Endodermal cell (in vitro differentiated cells): ENCODE measurements at regions not wholly inside any gene's neighbourhood (a gene's known extent, or its start where the extent isn't known, plus 50 kb on each side); places are given as distances from the start of the nearest gene placed in this dataset.

Experiments
- DNase-seq: peaks from one replicate; pipeline ENCODE4 v3.0.0-alpha.2; 2017
- H3K27ac ChIP-seq: 2 replicates; pipeline ENCODE4 v1.5.1; 2013; ENCODE audit warnings: mild to moderate bottlenecking, low read depth, low read length, moderate library complexity
- H3K27me3 ChIP-seq: 2 replicates; pipeline ENCODE4 v1.6.1; 2013; ENCODE audit warnings: mild to moderate bottlenecking, low read length, moderate library complexity; ENCODE audit not compliant: insufficient read depth, control insufficient read depth, poor library complexity, severe bottlenecking
- H3K36me3 ChIP-seq: 2 replicates; pipeline ENCODE4 v1.7.0; 2013; ENCODE audit warnings: mild to moderate bottlenecking, low read length, moderate library complexity; ENCODE audit not compliant: control insufficient read depth, insufficient read depth
- H3K4me1 ChIP-seq: one replicate; pipeline ENCODE4 v1.7.0; 2013; ENCODE audit warnings: low read length; ENCODE audit not compliant: control insufficient read depth, insufficient read depth
- H3K4me3 ChIP-seq: 2 replicates; pipeline ENCODE4 v1.5.1; 2013; ENCODE audit warnings: mild to moderate bottlenecking, low read length, moderate library complexity
- H3K9ac ChIP-seq: 2 replicates; pipeline ENCODE4 v1.6.1; 2013; ENCODE audit warnings: mild to moderate bottlenecking, low read length, moderate library complexity; ENCODE audit not compliant: poor library complexity, severe bottlenecking; ENCODE audit errors: extremely low read depth
- H3K9me3 ChIP-seq: 2 replicates; pipeline ENCODE4 v1.6.1; 2013; ENCODE audit warnings: mild to moderate bottlenecking, low read length, moderate library complexity; ENCODE audit not compliant: control insufficient read depth
- H3K27ac Mint-ChIP-seq: 2 replicates; pipeline ENCODE4 v1.8.0; 2020; ENCODE audit warnings: mixed read lengths
- H3K27me3 Mint-ChIP-seq: 2 replicates; pipeline ENCODE4 v1.8.0; 2021; ENCODE audit warnings: mild to moderate bottlenecking, mixed read lengths; ENCODE audit not compliant: insufficient read depth
- H3K36me3 Mint-ChIP-seq: 2 replicates; pipeline ENCODE4 v1.8.0; 2020; ENCODE audit warnings: low read depth, mixed read lengths
- H3K4me1 Mint-ChIP-seq: 2 replicates; pipeline ENCODE4 v1.8.0; 2020; ENCODE audit warnings: mixed read lengths
- H3K4me3 Mint-ChIP-seq: 2 replicates; pipeline ENCODE4 v1.8.0; 2020; ENCODE audit warnings: mild to moderate bottlenecking, moderate library complexity, mixed read lengths
- H3K9me3 Mint-ChIP-seq: 2 replicates; pipeline ENCODE4 v1.8.0; 2020; ENCODE audit warnings: mild to moderate bottlenecking, mixed read lengths
- CTCF ChIP-seq: fragments of 200-600 bp; sonication (generic); conservative IDR thresholded peaks from 2 replicates; pipeline ENCODE4 v1.5.0; 2021; ENCODE audit warnings: antibody characterized with exemption, mild to moderate bottlenecking
- WGBS, 2 experiments: methylation state at CpG; one replicate each; pipeline versions ENCODE4 v1.1.5 to v1.1.7; 2013; ENCODE audit warnings: missing lambda C conversion rate in 2 of 2, mixed read lengths in 1 of 2; ENCODE audit not compliant: insufficient coverage in 1 of 2, insufficient read length in 1 of 2; 5-methylcytosine and 5-hydroxymethylcytosine counted together

- WGBS, 2 experiments, result 90% methylated on average over 2 of the region's 2 CpGs; no CpG with 5 or more reads in 1 of the 2 experiments
- H3K9me3 ChIP-seq, result no peaks in the 10 kb centered on the region
- DNase-seq, result no peak
- H3K4me1 ChIP-seq, result no peaks in the 10 kb centered on the region
- H3K9ac ChIP-seq, result no peak overlapping the region
- Mint-ChIP-seq H3K27ac (no peak overlapping the region), H3K27me3 (peaks cover 3% of the 10 kb centered on the region), H3K36me3 (no peaks in the 10 kb centered on the region), H3K9me3 (peaks cover 78% of the 10 kb centered on the region), H3K4me3 (no peak overlapping the region), H3K4me1 (no peaks in the 10 kb centered on the region)
- H3K4me3 ChIP-seq, result no peak overlapping the region
- H3K27me3 ChIP-seq, result no peaks in the 10 kb centered on the region
- no peaks in the 10 kb centered on the region for H3K36me3 ChIP-seq
- no peak for TF ChIP-seq CTCF
- no peak overlapping the region for H3K27ac ChIP-seq
Measured at GRCh38 chrX:150099316-150099715, 161.0 kb upstream of the EOLA2 start.

DNA sequence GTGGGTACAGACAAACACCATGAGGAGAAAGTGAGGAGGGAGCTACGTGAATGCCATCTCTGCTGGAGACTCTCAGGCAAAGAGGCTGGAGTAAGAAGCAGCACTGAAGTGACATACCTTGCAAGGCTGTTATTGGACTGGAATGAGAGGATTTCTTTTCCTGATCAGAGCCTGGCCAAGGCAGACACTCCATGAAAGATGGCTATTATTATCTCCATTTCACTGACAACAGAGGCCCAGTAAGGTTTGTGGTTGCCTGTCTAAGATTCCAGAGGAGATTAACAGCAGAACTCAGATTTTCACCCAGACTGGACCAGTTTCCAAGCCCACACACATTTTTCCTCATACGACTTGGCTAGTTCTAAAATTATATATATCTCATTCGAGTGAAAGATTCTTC is 162.0 kb upstream of the EOLA2 start:
- H3K9ac ChIP-seq, result no peak overlapping the region
- 80 to 98% methylated on average over 1 to 3 of the region's 3 CpGs for WGBS, 2 experiments
- no peaks in the 10 kb centered on the region for H3K36me3 ChIP-seq
- no peak overlapping the region for H3K4me3 ChIP-seq
- no peaks in the 10 kb centered on the region for H3K36me3 Mint-ChIP-seq
- no peaks in the 10 kb centered on the region for H3K9me3 ChIP-seq
- no peaks in the 10 kb centered on the region for H3K4me1 Mint-ChIP-seq
- DNase-seq, result no peak
- no peak overlapping the region for H3K27ac Mint-ChIP-seq
- H3K27me3 ChIP-seq, result no peaks in the 10 kb centered on the region
- H3K27me3 Mint-ChIP-seq, result peaks cover 3% of the 10 kb centered on the region
- no peaks in the 10 kb centered on the region for H3K4me1 ChIP-seq
- no peak for TF ChIP-seq CTCF
- no peak overlapping the region for H3K27ac ChIP-seq
- H3K4me3 Mint-ChIP-seq, result no peak overlapping the region
- H3K9me3 Mint-ChIP-seq, result peaks cover 68% of the 10 kb centered on the region

- WGBS, 2 experiments, result 92 to 100% methylated on average over 2 to 7 of the region's 7 CpGs
- Histone ChIP-seq H3K4me3 (no peak overlapping the region), H3K36me3 (no peaks in the 10 kb centered on the region), H3K27me3 (no peaks in the 10 kb centered on the region), H3K4me1 (no peaks in the 10 kb centered on the region), H3K9me3 (no peaks in the 10 kb centered on the region), H3K27ac (no peak overlapping the region), H3K9ac (no peak overlapping the region)
- no peak overlapping the region for H3K27ac Mint-ChIP-seq
- no peak for DNase-seq
- H3K36me3 Mint-ChIP-seq, result no peaks in the 10 kb centered on the region
- no peak for TF ChIP-seq CTCF
- peaks cover 67% of the 10 kb centered on the region for H3K9me3 Mint-ChIP-seq
- no peaks in the 10 kb centered on the region for H3K27me3 Mint-ChIP-seq
- H3K4me1 Mint-ChIP-seq, result peaks cover 11% of the 10 kb centered on the region
- no peak overlapping the region for H3K4me3 Mint-ChIP-seq
Measured at GRCh38 chrX:150118476-150118875, 180.2 kb upstream of the EOLA2 start.
